Duodenal mucosa (tissue), 2 donors: ENCODE measurements at regions not wholly inside any gene's neighbourhood (a gene's known extent, or its start where the extent isn't known, plus 50 kb on each side); places are given as distances from the start of the nearest gene placed in this dataset.

Experiments used
- H3K27ac ChIP-seq: one replicate; pipeline ENCODE4 v1.7.0; 2013; ENCODE audit warnings: low read depth, low read length
- H3K27me3 ChIP-seq, 2 donors: one replicate each; pipeline ENCODE4 v1.7.0; 2013; ENCODE audit warnings: low read length in 2 of 2, control low read depth in 1 of 2; ENCODE audit not compliant: insufficient read depth in 2 of 2, control insufficient read depth in 1 of 2
- H3K36me3 ChIP-seq, 2 donors: one replicate each; pipeline ENCODE4 v1.7.0; 2013; ENCODE audit warnings: low read length in 2 of 2, control low read depth in 1 of 2; ENCODE audit not compliant: insufficient read depth in 2 of 2, control insufficient read depth in 1 of 2
- H3K4me1 ChIP-seq, 2 donors: one replicate each; pipeline ENCODE4 v1.7.0; 2013; ENCODE audit warnings: low read length in 2 of 2, control low read depth in 1 of 2; ENCODE audit not compliant: insufficient read depth in 2 of 2, control insufficient read depth in 1 of 2
- H3K4me3 ChIP-seq, 2 donors: one replicate each; pipeline ENCODE4 v1.7.0; 2013; ENCODE audit warnings: low read length in 2 of 2, low read depth in 1 of 2
- H3K9ac ChIP-seq, 2 donors: one replicate each; pipeline ENCODE4 v1.7.0; 2013; ENCODE audit warnings: low read length in 2 of 2, low read depth in 1 of 2
- H3K9me3 ChIP-seq, 2 donors: one replicate each; pipeline ENCODE4 v1.7.0; 2013; ENCODE audit warnings: low read length in 2 of 2, control low read depth in 1 of 2; ENCODE audit not compliant: control insufficient read depth in 1 of 2

DNA sequence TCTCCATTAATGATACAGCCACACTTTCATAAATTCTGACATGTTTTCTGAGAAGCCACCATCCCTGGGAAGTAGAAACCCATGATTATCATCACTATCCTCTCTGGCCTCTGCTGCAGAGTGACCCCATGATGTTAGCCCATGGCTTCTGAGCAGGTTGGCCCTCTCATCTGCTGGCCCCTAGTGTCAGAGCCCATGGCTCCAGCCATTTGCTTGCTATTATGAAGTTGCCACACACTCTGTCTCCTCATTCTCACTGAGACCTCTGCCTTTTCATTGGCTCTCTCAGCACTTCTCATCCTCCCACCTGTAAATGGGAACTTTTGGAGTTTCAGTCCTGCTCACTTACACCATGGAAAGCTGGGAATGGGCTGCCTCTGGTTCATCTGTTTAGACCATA lies 192.7 kb downstream of the GASK1B start:
- H3K36me3 ChIP-seq: no peaks in the 10 kb centered on the region
- H3K9ac ChIP-seq: no peak overlapping the region
- H3K4me1 ChIP-seq: no peaks in the 10 kb centered on the region

DNA sequence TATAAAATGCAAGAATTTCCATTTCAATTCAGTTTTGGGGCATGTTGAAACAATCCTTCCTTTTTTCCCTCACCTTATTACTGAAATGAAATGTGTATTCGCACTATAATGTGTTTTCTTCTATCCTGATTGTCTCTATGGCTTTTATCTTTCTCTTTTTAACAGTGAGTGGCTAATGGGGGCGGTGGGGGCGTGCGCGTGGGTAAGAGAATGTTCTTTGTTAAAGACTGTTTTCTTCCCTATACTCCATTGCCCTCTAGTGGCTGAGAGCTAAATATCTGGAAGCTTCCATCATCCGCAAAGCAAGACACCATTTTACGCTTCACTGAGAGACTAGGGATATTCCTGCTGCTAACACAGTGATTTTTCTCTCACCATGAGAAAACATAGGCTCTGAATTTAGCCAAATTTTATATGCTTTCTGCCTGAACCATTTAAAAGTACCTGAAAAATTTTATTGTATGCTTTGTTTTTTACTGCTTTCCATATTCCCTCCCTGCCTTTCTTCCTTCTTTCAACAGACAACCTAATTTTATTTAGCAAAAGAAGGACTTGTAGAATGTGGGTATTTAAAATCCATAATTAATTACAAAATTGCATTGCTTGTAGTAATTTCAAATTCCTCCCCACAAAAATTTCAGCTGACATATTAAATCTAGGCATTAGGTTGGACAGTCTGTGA lies 194.0 kb downstream of the GASK1B start:
- Histone ChIP-seq H3K27me3 (no peaks in the 10 kb centered on the region), H3K4me1 (no peaks in the 10 kb centered on the region), H3K27ac (no peak overlapping the region), H3K9me3 (no peaks in the 10 kb centered on the region), H3K9ac (no peak overlapping the region), H3K36me3 (no peaks in the 10 kb centered on the region), H3K4me3 (no peak overlapping the region)

More for the DNA sequence above, 192.7 kb downstream of the GASK1B start:
- no peaks in the 10 kb centered on the region for H3K27me3 ChIP-seq
- no peak overlapping the region for H3K4me3 ChIP-seq
- no peaks in the 10 kb centered on the region for H3K9me3 ChIP-seq
- H3K27ac ChIP-seq: no peak overlapping the region

DNA sequence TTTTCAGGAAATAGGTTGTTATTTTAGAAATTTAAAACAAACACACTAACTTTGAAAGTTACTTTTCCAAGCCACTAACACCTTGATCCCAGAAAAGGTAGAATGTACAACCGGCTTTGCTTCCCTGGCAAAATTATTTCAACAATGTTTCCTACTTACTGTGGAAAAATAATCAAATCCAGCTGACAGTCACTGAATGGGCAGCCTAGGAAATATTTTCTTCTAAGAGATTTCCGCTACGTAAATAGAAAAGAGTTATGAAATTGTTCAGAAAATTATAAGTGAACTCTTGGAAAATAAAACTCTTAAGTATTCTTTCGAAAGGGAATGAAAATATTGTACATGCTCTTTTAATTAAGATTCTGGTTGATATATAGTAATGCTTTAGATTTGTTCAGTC lies 195.7 kb downstream of the GASK1B start:
- Histone ChIP-seq H3K36me3 (no peaks in the 10 kb centered on the region), H3K9ac (no peak overlapping the region), H3K9me3 (no peaks in the 10 kb centered on the region), H3K4me1 (peaks cover 0 to 4% of the 10 kb centered on the region in 2 donors), H3K27ac (no peak overlapping the region), H3K4me3 (no peak overlapping the region), H3K27me3 (no peaks in the 10 kb centered on the region)

DNA sequence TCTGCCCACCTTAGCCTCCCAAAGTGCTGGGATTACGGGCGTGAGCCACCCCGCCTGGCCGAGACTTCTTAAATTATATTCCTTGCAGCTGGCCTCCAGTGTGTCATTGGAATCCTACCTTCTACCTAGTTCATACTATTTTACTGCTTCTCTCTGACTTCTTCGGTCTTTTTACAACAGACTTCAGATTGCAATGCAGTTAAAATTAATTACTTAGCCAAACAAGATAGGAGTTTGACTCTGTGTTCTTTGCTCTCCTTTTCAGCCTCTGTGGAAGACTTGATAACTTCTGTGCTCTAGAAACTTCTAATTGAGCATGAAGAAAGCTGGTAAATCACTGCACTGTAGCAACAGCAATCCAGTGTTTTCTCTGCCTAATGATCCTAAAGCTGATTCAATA lies 199.5 kb downstream of the GASK1B start:
- Histone ChIP-seq H3K9ac (no peak overlapping the region), H3K4me3 (no peak overlapping the region), H3K27me3 (no peaks in the 10 kb centered on the region), H3K4me1 (peaks cover 0 to 4% of the 10 kb centered on the region in 2 donors), H3K9me3 (no peaks in the 10 kb centered on the region), H3K36me3 (no peaks in the 10 kb centered on the region), H3K27ac (no peak overlapping the region)

DNA sequence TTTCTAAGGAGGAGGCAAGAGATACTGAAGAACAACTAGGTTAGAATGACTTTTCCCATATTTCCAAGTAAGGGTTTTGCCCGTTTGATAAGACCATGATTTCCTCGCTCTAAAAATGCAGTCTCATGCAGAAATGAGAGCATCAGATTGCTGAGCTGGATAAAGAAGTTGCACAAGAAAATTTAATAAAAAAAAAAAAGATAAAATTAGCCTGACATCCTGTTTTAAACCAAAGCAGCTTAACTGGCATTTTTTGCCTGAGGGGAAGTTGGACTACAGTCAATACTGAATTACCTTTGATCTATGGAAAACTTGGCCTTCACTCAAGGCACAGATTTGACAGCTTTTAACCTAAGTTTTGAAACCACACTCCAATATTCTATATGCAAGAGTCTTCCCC lies 208.4 kb downstream of the GASK1B start:
- H3K4me1 ChIP-seq: no peaks in the 10 kb centered on the region
- no peak overlapping the region for H3K27ac ChIP-seq
- H3K9ac ChIP-seq: no peak overlapping the region
- H3K9me3 ChIP-seq: no peaks in the 10 kb centered on the region
- H3K27me3 ChIP-seq: no peaks in the 10 kb centered on the region
- no peak overlapping the region for H3K4me3 ChIP-seq
- H3K36me3 ChIP-seq: no peaks in the 10 kb centered on the region

DNA sequence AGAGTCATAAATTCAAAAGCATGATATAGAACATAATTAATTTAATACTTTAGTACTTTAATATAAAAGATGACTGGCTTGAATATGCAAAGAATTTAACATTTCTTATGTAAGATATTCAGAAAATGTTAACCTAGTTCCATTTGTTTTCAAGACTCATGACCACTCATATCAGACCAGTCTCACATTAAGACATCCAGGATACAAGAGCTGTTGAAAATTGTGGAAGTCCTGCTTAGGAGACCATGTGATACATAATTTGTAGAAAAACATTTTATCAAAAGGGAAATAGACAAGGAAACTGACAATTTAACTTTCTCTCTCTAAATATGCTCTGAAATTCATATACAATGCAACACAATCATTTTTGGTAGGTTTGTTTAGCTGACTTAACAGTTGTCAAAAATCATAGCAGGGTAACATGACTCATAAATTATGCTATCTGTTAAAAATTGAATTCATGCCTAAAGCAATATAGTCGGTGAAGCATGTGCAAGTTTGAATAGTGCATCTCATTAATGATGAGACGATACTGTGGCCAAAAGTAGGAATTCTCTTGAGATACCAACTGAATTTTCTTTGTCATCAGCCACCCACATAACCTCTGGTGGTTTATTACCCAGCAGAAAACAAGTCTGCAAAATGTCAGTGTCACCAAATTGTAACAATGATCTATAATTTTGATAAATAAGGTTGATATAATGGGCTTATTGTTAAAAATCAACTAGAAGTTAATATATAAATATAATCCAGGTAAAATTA lies 211.4 kb downstream of the GASK1B start:
- Histone ChIP-seq H3K36me3 (no peaks in the 10 kb centered on the region), H3K9me3 (no peaks in the 10 kb centered on the region), H3K27me3 (no peaks in the 10 kb centered on the region), H3K4me1 (no peaks in the 10 kb centered on the region), H3K27ac (no peak overlapping the region), H3K9ac (no peak overlapping the region), H3K4me3 (no peak overlapping the region)

DNA sequence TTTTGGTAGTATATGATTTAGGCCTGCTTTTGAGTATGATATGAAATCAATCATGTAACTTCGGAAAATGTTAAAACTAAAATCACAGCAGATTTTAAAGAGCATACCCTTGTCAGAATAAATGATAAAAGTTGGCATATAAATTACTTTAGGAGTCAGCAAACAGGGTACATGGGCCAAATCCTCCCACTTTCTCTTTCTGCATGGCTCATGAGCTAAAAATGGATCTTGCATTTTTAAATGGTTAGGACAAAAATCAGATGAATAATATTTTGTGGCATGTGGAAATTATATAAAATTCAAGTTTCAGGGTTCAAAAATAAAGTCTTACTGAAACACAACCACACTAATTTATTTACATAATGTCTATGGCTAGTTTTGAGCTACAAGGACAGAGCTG lies 214.9 kb downstream of the GASK1B start:
- Histone ChIP-seq H3K27me3 (no peaks in the 10 kb centered on the region), H3K27ac (no peak overlapping the region), H3K9ac (no peak overlapping the region), H3K36me3 (no peaks in the 10 kb centered on the region), H3K9me3 (no peaks in the 10 kb centered on the region), H3K4me1 (no peaks in the 10 kb centered on the region), H3K4me3 (no peak overlapping the region)

DNA sequence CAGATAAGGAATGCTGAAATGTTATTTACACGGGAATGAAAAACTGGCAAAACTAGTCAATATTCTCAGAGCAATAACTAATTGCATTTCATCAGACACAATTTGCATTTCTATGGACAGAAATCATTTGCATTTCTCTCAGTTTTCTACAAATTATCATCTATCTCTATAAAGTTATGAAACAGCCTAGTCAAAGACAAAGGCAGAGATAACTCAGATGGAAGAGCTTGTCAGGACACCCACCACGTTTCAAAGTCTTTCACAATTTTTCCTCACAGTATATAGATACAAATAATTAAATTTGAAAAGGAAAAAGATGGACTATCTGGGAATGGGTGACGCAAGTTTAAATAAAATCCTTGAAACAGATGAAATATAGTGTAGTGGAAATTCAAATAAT lies 230.8 kb downstream of the GASK1B start:
- Histone ChIP-seq H3K4me1 (no peaks in the 10 kb centered on the region), H3K27me3 (no peaks in the 10 kb centered on the region), H3K4me3 (no peak overlapping the region), H3K9me3 (no peaks in the 10 kb centered on the region), H3K9ac (no peak overlapping the region), H3K27ac (no peak overlapping the region), H3K36me3 (no peaks in the 10 kb centered on the region)

DNA sequence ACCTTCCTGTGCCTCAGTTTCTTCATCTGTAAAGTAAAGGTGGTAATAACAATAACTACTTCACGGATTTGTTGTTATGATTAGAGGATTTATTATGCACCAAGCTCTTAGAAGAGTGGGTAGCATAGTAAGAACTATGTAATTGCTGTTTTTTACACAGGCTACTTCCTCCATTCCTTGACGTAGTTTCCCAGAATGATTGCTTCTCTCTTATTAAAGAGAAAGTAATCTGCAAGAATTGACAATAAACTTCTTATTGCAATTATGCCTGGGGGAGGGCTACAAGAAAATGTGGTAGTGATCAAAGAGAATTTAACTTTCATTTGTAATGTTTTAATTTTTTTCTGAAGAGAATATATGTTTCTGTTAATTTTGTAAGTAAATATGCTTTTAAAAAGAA lies 238.7 kb downstream of the GASK1B start:
- H3K27ac ChIP-seq: no peak overlapping the region
- no peaks in the 10 kb centered on the region for H3K9me3 ChIP-seq
- no peak overlapping the region for H3K4me3 ChIP-seq
- H3K4me1 ChIP-seq: no peaks in the 10 kb centered on the region
- no peak overlapping the region for H3K9ac ChIP-seq
- H3K36me3 ChIP-seq: no peaks in the 10 kb centered on the region
- H3K27me3 ChIP-seq: no peaks in the 10 kb centered on the region

DNA sequence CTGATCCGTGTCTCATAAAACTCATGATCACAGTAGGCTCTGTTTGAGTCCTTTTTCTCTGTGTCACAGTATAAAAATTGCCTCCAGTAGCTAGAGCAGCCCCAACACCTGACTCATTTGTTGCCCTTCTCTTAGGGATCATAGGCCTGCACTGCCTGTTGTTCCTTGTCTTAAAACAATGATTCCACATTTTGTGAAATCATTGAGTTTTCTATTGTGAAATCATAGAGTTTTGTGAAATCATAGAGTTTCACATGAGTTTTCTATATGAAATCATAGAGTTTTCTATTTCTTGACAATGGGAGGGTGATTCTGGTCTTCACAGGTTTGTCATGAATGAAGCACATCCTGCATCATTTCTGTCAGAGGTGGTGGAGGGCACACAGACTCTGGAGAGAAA lies 239.9 kb downstream of the GASK1B start:
- Histone ChIP-seq H3K9ac (no peak overlapping the region), H3K4me3 (no peak overlapping the region), H3K36me3 (no peaks in the 10 kb centered on the region), H3K27me3 (no peaks in the 10 kb centered on the region), H3K27ac (no peak overlapping the region), H3K4me1 (no peaks in the 10 kb centered on the region), H3K9me3 (no peaks in the 10 kb centered on the region)
